Activated naive CD8-positive, alpha-beta T cell treated with anti-CD3 and anti-CD28 coated beads, Interleukin-2, amount 50 U/mL, for 24 hours (primary cell): ENCODE measurements at regions not wholly inside any gene's neighbourhood (a gene's known extent, or its start where the extent isn't known, plus 50 kb on each side); places are given as distances from the start of the nearest gene placed in this dataset.

Experiments used
- ATAC-seq: fragments of 150-1000 bp; cut with Tn5 transposase; one replicate; pipeline ENCODE4 v1.10.0; 2021
- DNase-seq: peaks from one replicate; pipeline ENCODE4 v3.0.0; 2021
- H3K27ac Mint-ChIP-seq: one replicate; pipeline ENCODE4 v1.8.0; 2021; ENCODE audit warnings: mild to moderate bottlenecking, mixed read lengths
- H3K27me3 Mint-ChIP-seq: one replicate; pipeline ENCODE4 v1.8.0; 2021; ENCODE audit warnings: mixed read lengths
- H3K36me3 Mint-ChIP-seq: one replicate; pipeline ENCODE4 v1.8.0; 2021; ENCODE audit warnings: low read depth, mixed read lengths
- H3K4me1 Mint-ChIP-seq: one replicate; pipeline ENCODE4 v1.8.0; 2021; ENCODE audit warnings: mixed read lengths
- H3K4me3 Mint-ChIP-seq: one replicate; pipeline ENCODE4 v1.8.0; 2021; ENCODE audit warnings: mild to moderate bottlenecking, moderate library complexity, mixed read lengths
- H3K9me3 Mint-ChIP-seq: one replicate; pipeline ENCODE4 v1.8.0; 2021; ENCODE audit warnings: mixed read lengths

DNA sequence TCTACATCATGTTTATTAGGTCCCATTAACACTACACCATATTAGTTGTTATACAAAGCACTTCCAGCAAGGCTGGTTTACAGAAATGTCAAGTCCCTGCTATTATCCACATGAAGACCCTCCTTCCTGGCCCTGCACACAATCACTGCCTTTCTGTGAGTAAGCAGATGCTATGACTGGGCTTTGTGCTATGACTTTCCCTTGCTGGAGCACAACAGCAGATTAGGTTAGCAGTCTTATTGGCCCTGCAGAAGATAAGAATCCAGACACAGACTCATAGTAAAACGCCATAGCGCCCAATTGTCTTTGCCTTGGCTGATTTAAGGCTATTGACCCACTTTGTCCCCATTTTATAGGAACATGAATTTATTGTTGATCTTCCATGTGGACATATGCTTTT is 228.9 kb upstream of the ACTBL2 start:
- peaks cover 7% of the 10 kb centered on the region for H3K27me3 Mint-ChIP-seq
- peaks cover 7% of the 10 kb centered on the region for H3K9me3 Mint-ChIP-seq
- ATAC-seq = no peak
- no peaks in the 10 kb centered on the region for H3K36me3 Mint-ChIP-seq
- H3K4me3 Mint-ChIP-seq = no peak overlapping the region
- DNase-seq = no peak
- no peak overlapping the region for H3K27ac Mint-ChIP-seq
- H3K4me1 Mint-ChIP-seq = no peaks in the 10 kb centered on the region

DNA sequence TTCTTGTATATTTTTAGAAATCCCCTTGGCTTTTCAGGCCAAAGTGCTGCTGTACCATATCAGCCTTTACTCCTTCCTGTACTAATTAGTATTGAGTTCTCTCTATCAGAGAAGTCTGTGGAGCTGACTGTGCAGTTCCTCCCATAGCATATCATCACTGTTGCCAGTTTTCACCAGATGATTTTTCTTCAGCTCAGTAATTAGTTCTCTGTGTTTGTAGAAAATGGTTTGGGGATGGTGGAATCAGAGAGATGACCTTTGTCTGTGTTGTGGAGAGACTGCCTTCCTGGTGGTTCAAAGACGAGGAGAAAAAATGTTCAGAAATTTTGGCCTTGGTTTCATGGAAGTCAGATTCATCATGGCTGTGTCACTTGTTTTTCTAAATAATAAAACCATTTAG is 227.5 kb upstream of the ACTBL2 start:
- Mint-ChIP-seq H3K4me3 (no peak overlapping the region), H3K4me1 (no peaks in the 10 kb centered on the region), H3K27me3 (no peaks in the 10 kb centered on the region), H3K36me3 (no peaks in the 10 kb centered on the region), H3K9me3 (peaks cover 7% of the 10 kb centered on the region), H3K27ac (no peak overlapping the region)
- ATAC-seq (no peak), DNase-seq (no peak)

DNA sequence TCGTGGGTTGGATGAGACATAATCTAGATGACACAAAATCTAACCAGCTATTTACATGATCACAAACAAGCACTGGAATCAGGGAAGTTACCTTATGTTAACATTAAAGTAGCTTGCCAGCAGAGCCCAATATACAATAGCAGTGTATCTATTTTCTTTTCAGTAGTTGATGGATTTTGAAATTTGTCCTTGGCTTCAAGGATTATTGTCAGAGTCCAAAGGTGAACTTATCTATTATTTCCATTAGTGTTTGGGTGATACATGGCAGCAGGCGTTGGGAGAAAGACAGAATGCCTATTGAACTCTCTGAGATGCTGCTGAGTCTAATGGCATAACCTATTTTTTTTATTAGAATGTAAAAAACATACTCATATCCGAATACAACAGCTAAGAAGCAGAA is 223.2 kb upstream of the ACTBL2 start:
- no peaks in the 10 kb centered on the region for H3K36me3 Mint-ChIP-seq
- no peak overlapping the region for H3K4me3 Mint-ChIP-seq
- H3K4me1 Mint-ChIP-seq = no peaks in the 10 kb centered on the region
- DNase-seq = no peak
- no peak overlapping the region for H3K27ac Mint-ChIP-seq
- no peak for ATAC-seq
- H3K27me3 Mint-ChIP-seq = no peaks in the 10 kb centered on the region
- no peaks in the 10 kb centered on the region for H3K9me3 Mint-ChIP-seq

DNA sequence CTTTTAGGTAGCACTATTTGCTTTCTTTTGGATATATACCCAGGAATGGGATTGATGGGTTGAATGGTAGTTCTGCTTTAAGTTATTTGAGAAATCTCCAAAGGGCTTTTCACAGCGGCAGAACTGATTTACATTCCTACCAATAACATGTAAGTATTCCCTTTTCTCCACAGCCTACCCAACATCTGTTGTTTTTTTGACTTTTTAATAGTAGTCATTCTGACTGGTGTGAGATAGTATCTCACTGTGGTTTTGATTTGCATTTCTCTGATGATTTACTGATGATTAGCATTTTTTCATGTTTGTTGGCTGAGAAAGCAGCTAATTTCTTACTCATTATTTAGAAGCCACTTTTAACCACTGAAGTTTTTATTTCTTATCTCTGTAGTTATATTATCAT is 221.1 kb upstream of the ACTBL2 start:
- DNase-seq (no peak), ATAC-seq (no peak)
- H3K9me3 Mint-ChIP-seq = no peaks in the 10 kb centered on the region
- no peaks in the 10 kb centered on the region for H3K36me3 Mint-ChIP-seq
- H3K27ac Mint-ChIP-seq = no peak overlapping the region
- no peak overlapping the region for H3K4me3 Mint-ChIP-seq
- H3K4me1 Mint-ChIP-seq = no peaks in the 10 kb centered on the region
- no peaks in the 10 kb centered on the region for H3K27me3 Mint-ChIP-seq

DNA sequence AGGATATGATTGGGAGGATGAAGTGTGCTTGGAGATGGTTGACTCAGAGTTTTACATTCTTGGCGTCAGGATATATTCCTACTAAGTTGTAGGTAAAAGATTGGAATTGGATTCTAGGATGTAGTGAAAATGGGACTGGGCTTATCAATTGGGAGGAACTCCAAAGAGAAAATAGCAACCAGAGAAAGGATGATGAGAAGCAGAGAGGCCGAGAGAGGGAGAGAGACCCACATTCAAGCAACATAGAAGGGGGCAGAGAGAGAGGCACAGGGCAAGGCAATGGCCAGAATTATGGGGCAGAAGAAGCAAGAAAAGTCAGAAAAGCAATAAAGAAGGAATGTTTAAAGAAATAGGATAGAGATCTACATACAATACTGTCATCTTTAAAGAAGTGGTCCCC is 217.9 kb upstream of the ACTBL2 start:
- DNase-seq = no peak

DNA sequence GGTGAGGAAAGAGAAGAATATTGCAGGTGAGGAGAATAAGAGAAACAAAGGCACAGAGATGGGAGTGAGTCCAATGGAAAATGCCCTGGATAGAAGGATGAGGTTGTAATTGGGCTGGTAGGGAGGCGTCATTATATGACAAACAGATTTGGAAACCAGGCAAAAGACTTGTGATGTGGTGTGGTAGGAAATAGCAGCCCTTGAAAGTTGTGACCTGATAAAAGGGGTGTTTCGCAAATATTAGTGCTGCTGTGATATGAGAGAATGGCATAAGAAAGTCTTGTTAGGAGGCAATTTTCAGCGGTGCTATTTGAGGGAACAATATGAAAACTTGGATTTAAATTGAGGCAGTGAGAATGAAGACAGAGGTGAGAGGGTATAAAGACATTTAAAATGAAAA is 217.5 kb upstream of the ACTBL2 start:
- H3K4me1 Mint-ChIP-seq = no peaks in the 10 kb centered on the region
- H3K9me3 Mint-ChIP-seq = no peaks in the 10 kb centered on the region
- no peak overlapping the region for H3K27ac Mint-ChIP-seq
- peaks cover 1% of the 10 kb centered on the region for H3K27me3 Mint-ChIP-seq
- DNase-seq (no peak), ATAC-seq (no peak)
- no peak overlapping the region for H3K4me3 Mint-ChIP-seq
- no peaks in the 10 kb centered on the region for H3K36me3 Mint-ChIP-seq

More for the DNA sequence above, 217.9 kb upstream of the ACTBL2 start:
- Mint-ChIP-seq H3K4me1 (no peaks in the 10 kb centered on the region), H3K36me3 (no peaks in the 10 kb centered on the region), H3K27me3 (no peaks in the 10 kb centered on the region), H3K27ac (no peak overlapping the region), H3K4me3 (no peak overlapping the region), H3K9me3 (no peaks in the 10 kb centered on the region)
- ATAC-seq = no peak

DNA sequence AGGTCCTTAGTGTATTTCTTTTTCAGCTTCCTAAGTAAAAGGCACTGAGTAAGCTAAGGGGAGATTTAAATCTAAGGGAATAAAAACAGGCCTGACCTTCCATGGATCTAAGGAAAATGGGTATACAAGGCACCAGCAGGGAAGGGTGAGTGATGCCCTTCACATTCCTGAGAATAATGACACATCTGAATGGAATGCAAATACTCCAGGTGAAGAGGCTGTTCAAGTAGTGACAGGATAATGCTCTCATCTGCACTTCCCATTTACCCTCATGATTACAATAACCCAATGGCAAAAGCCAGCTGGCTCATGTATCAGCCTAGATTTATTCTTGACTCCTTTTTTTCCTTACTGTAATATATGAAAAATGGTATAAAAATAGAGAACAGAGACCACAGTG is 216.2 kb upstream of the ACTBL2 start:
- H3K4me1 Mint-ChIP-seq = no peaks in the 10 kb centered on the region
- H3K9me3 Mint-ChIP-seq = no peaks in the 10 kb centered on the region
- no peak for DNase-seq
- H3K27me3 Mint-ChIP-seq = peaks cover 2% of the 10 kb centered on the region
- H3K36me3 Mint-ChIP-seq = no peaks in the 10 kb centered on the region
- H3K27ac Mint-ChIP-seq = no peak overlapping the region
- H3K4me3 Mint-ChIP-seq = no peak overlapping the region
- no peak for ATAC-seq

DNA sequence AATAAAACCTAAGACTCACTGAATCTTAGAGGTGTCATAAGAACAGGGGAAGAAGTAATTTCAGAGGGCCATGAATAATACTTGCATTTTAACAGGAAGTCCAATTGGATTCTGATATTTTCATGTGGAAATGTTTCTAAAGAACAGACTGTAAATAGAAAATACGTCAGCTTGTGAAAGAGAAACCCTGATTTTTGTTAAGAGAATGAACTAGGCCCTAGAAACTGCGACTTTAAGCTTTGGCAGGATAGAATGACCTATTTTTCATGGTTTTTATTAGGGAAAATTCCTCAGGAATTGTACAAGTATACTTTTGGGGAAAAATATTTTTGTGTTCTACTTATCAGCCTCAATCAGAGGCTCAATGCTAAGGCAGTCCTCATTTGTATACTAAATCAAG is 215.5 kb upstream of the ACTBL2 start:
- DNase-seq (no peak), ATAC-seq (no peak)
- Mint-ChIP-seq H3K4me1 (no peaks in the 10 kb centered on the region), H3K27ac (no peak overlapping the region), H3K27me3 (peaks cover 2% of the 10 kb centered on the region), H3K4me3 (no peak overlapping the region), H3K9me3 (no peaks in the 10 kb centered on the region), H3K36me3 (no peaks in the 10 kb centered on the region)

DNA sequence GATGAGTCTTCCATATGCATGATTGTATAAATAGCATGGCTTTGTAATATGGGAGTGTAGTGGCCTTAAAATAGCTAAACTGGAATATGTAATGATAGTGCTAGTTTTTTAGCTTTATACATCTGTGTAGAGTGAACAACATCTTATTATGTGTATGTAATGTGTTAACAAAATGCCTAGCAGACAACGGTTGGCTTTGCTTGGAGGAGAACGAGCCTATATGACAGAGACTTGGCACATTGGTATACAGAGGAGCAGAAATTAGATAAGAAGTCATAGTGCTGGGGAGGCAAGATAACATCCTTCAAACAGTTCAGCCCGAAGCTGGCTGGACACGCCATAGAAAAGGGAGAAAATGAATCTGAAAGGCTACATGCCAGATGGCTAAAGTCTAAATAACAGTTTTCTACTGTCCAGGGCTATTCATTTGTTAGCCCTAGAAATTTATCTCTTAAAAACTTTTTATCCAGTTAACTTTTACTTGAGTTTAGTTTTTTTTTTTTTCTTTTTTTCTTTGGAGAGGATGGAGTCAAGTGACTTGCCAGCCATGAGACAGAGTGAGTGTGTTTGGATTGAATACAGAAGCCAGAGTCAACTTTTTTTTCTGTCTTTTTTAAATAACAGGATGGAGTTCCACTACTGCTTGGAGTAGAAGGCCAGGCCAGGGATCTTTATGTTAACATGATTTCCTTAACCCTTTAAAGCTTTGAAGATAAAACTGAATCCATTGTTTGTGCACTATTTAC is 214.4 kb upstream of the ACTBL2 start:
- ATAC-seq = no peak
- Mint-ChIP-seq H3K27me3 (peaks cover 2% of the 10 kb centered on the region), H3K27ac (no peak overlapping the region), H3K9me3 (no peaks in the 10 kb centered on the region), H3K4me3 (no peak overlapping the region), H3K4me1 (no peaks in the 10 kb centered on the region), H3K36me3 (no peaks in the 10 kb centered on the region)
- DNase-seq = no peak

DNA sequence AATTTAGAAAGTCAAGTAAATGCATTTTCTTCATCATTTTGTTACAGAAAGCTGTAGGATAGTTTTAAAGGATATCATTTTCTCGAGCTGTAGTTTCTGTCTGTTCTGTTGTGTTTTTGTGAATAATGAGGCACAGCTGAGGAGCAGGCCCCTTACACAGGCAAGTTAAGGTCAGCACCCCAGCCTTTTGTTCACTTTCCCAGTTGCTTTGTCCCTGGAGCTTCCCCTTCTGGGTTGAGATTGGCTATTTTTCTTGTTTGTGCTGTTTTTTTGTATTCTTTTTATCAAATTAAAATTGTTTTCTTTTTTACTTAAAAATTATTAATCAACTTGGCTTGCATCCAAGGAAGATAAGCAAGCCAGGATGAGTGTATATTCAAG is 213.8 kb upstream of the ACTBL2 start:
- Mint-ChIP-seq H3K36me3 (no peaks in the 10 kb centered on the region), H3K27ac (no peak overlapping the region), H3K27me3 (peaks cover 2% of the 10 kb centered on the region), H3K9me3 (no peaks in the 10 kb centered on the region), H3K4me1 (no peaks in the 10 kb centered on the region), H3K4me3 (no peak overlapping the region)
- ATAC-seq = no peak
- no peak for DNase-seq

DNA sequence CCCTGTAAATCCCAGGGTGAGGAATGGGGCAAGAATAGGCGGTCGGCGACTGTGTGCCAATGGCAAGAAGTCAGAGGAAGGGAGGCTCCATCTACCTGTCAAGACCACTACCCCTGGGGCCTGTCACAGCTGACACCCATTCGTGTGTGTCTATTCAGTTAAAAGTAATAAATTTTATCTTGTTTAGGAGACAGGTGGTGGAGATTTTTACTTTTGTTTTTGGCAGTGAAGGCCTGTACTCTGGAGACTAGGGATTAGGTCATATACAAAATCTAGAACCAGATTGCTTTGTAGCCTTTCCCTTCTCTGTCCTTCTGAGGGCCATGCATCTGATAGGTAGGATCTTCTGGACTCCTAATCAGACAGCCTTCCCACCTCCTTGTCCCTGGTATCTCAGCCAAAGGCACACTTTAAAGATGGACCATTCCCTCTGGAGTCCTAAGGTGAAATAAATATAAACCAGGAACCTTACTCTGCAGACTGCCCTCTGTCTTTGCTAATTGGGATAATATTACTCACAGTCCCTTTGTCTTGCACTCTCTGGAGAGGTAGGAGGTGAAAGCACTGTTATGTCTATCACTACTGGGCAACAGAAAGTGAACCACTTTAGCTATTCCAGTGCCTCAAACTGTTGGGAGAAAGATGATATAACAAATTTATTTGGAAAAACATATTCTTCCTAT is 213.2 kb upstream of the ACTBL2 start:
- Mint-ChIP-seq H3K27ac (no peak overlapping the region), H3K4me3 (no peak overlapping the region), H3K4me1 (no peaks in the 10 kb centered on the region), H3K9me3 (no peaks in the 10 kb centered on the region), H3K36me3 (no peaks in the 10 kb centered on the region), H3K27me3 (peaks cover 2% of the 10 kb centered on the region)
- no peak for DNase-seq
- no peak for ATAC-seq

DNA sequence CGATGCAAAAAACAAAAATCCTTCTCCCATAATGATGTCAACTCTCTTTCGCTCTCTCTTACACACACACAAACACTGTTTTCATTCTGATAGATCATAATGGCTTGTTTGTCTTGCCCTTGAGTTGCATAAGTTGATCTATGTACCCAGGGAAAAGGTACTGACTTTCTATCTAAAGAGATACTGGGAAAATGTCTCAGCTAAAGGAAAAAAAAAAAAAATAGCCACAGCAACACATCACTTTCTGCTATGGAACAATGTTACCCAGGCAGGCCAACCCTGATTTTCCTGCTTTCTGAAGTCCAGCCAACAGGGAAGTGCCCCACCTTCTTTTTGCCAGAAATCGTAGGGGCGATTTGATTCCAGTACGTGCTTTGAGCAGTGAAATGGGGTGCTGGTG is 212.6 kb upstream of the ACTBL2 start:
- DNase-seq (no peak), ATAC-seq (no peak)
- H3K4me1 Mint-ChIP-seq = no peaks in the 10 kb centered on the region
- H3K27me3 Mint-ChIP-seq = peaks cover 2% of the 10 kb centered on the region
- no peaks in the 10 kb centered on the region for H3K9me3 Mint-ChIP-seq
- no peaks in the 10 kb centered on the region for H3K36me3 Mint-ChIP-seq
- no peak overlapping the region for H3K27ac Mint-ChIP-seq
- H3K4me3 Mint-ChIP-seq = no peak overlapping the region

DNA sequence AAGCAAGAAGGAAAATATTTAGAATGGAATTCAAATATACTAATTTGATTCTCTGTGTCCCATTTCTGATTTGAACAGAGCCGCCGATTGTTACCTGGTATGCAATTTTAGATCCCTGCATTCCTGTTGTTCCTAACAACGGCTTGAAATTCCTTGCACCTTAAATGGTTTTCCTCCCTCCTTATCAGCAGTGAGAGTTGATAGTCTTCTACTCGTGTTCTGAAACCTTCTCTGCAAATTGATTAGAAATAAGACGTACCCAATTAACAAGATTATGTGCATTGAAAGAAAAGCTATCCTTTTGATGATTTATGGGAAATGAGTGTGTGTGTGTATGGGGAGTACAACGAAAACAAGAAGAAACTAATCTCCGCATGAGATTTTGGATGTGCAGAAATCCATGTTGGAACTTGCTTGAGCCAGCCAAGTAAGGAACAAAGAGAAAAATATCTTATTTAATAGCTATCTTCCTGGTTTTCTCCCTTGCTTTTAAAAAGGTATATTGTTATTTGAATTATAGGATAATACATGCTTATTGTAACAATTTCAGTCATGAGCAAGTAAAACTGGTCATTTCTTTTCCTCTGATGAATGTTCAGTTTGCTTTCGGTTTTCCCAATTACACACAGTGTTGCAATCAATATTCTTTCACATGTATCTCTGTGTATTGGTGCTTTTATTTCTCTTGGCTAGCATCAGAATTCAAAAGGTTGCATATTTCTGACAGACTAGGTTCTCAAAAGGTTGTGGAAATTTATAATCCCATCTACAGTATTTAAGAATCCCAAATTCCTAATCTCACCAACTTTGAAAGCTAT is 211.1 kb upstream of the ACTBL2 start:
- ATAC-seq = no peak
- H3K9me3 Mint-ChIP-seq = no peaks in the 10 kb centered on the region
- peaks cover 2% of the 10 kb centered on the region for H3K27me3 Mint-ChIP-seq
- H3K36me3 Mint-ChIP-seq = no peaks in the 10 kb centered on the region
- H3K4me1 Mint-ChIP-seq = no peaks in the 10 kb centered on the region
- no peak for DNase-seq
- H3K4me3 Mint-ChIP-seq = no peak overlapping the region
- H3K27ac Mint-ChIP-seq = no peak overlapping the region

DNA sequence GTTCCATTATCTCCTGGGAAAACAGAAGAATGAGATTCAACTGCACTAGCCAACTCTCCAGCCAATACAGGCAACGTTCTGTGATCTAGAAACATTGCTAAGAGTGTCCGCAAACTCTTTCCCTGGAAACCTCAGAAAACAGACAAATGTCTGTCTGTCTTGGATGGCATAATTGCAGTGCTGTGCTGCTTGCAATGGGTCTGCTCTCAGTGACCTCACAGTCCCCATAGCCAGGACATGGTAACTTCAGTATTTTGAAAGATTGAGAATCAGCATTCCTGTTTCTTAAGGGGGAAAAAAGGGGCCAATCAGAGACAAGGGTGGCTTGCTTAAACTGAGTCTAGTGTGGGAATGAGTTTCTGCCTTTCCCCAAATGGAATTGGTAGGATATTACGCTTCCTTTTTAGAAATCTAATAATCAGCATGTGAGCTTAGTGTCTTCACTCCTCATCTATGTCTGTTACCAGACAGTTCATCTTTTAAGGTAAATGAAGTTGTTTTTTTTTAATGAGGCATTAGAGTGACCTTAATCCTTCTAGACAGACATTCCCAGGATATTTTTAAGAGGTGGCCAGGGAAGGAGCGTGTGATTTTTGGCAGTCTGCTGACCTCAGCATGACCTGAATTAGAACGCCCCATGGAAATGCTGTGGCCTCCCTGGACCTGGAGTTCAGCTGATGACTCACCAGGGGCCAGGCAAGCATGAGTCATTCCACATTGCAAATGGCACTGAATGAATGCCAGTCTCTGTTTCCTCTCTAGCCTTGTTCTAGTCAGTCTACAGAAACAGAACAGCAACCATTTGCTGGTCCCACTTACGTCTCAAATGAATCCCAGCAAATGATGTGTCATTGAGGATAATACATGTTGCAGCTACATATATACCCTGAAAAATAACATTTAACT is 210.2 kb upstream of the ACTBL2 start:
- DNase-seq = peak; percentile 5
- peak; percentile 71 for ATAC-seq
- no peak overlapping the region for H3K4me3 Mint-ChIP-seq
- H3K9me3 Mint-ChIP-seq = no peaks in the 10 kb centered on the region
- H3K27ac Mint-ChIP-seq = no peak overlapping the region
- peaks cover 2% of the 10 kb centered on the region for H3K27me3 Mint-ChIP-seq
- H3K4me1 Mint-ChIP-seq = no peaks in the 10 kb centered on the region
- H3K36me3 Mint-ChIP-seq = no peaks in the 10 kb centered on the region
